PFSK-1 (cell line): ENCODE measurements at regions not wholly inside any gene's neighbourhood (a gene's known extent, or its start where the extent isn't known, plus 50 kb on each side); places are given as distances from the start of the nearest gene placed in this dataset.

ENCODE experiments used
- FOXP2 ChIP-seq: optimal IDR thresholded peaks from 2 replicates; pipeline ENCODE3; 2011; ENCODE audit warnings: borderline replicate concordance, control low read depth, inconsistent platforms; ENCODE audit not compliant: insufficient read depth; ENCODE audit errors: extremely low read length, extremely low read depth
- POLR2AphosphoS5 ChIP-seq: IDR thresholded peaks from 2 replicates; pipeline ENCODE4 v1.6.1; 2012; ENCODE audit warnings: low read depth, mild to moderate bottlenecking, control low read depth, low read length, moderate library complexity
- SIN3A ChIP-seq: IDR thresholded peaks from 2 replicates; pipeline ENCODE4 v1.6.1; 2012; ENCODE audit warnings: mild to moderate bottlenecking, low read length, moderate library complexity, borderline replicate concordance; ENCODE audit not compliant: insufficient read depth
- TAF1 ChIP-seq: IDR thresholded peaks from 2 replicates; pipeline ENCODE4 v1.6.1; 2012; ENCODE audit warnings: low read length, control low read depth, borderline replicate concordance; ENCODE audit not compliant: insufficient read depth
- TF ChIP-seq, protein P1 (sequence below), 2 experiments: IDR thresholded peaks; 2 replicates each; pipeline versions ENCODE4 v1.6.1 to v1.8.0; 2011 to 2012; ENCODE audit warnings: low read depth in 2 of 2, low read length in 2 of 2, control low read depth in 1 of 2, inconsistent platforms in 1 of 2, mild to moderate bottlenecking in 1 of 2, moderate library complexity in 1 of 2; ENCODE audit not compliant: insufficient read depth in 1 of 2

- TF ChIP-seq, protein P1, sequence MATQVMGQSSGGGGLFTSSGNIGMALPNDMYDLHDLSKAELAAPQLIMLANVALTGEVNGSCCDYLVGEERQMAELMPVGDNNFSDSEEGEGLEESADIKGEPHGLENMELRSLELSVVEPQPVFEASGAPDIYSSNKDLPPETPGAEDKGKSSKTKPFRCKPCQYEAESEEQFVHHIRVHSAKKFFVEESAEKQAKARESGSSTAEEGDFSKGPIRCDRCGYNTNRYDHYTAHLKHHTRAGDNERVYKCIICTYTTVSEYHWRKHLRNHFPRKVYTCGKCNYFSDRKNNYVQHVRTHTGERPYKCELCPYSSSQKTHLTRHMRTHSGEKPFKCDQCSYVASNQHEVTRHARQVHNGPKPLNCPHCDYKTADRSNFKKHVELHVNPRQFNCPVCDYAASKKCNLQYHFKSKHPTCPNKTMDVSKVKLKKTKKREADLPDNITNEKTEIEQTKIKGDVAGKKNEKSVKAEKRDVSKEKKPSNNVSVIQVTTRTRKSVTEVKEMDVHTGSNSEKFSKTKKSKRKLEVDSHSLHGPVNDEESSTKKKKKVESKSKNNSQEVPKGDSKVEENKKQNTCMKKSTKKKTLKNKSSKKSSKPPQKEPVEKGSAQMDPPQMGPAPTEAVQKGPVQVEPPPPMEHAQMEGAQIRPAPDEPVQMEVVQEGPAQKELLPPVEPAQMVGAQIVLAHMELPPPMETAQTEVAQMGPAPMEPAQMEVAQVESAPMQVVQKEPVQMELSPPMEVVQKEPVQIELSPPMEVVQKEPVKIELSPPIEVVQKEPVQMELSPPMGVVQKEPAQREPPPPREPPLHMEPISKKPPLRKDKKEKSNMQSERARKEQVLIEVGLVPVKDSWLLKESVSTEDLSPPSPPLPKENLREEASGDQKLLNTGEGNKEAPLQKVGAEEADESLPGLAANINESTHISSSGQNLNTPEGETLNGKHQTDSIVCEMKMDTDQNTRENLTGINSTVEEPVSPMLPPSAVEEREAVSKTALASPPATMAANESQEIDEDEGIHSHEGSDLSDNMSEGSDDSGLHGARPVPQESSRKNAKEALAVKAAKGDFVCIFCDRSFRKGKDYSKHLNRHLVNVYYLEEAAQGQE (IDR thresholded peaks at IDR 0.05; ENCODE audit: insufficient read depth in 1 of 2, low read depth in 2 of 2, low read length in 2 of 2): no peak
- TF ChIP-seq POLR2AphosphoS5: no peak
- no peak for TF ChIP-seq TAF1
- TF ChIP-seq FOXP2: no peak
- no peak for TF ChIP-seq SIN3A
Observed at GRCh38 chr10:44572146-44572545, 187.2 kb upstream of the CXCL12 start.
